ENCODE measurements at regions not wholly inside any gene's neighbourhood (a gene's known extent, or its start where the extent isn't known, plus 50 kb on each side); places are given as distances from the start of the nearest gene placed in this dataset.

DNA sequence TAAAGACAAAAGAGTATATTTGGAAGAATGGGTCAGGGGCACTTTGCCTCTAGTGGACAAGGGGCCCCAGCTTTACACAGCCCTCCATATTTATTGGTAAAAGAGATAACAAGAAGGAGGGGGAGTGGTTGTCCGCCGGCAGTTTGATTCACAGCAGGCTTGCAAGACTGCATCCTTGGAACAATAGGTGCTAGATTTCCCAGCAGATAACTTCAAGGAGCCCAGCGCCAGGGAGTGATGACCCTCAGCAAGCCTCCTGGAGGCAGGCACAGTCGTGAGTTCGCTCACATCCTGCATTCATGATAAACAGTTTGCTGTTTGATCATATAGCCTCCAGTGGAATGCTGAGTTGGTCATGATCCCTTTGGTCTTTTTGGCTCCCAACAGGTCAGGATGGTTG is 67.8 kb upstream of the INCENP start:
- FAIRE-seq (no peak), DNase-seq (ENCODE audit: low read depth) (no peak)
- Histone ChIP-seq H3K36me3 (ENCODE audit: control insufficient read depth, insufficient read depth, low read length) (no peaks in the 10 kb centered on the region), H3K27me3 (ENCODE audit: control insufficient read depth, insufficient read depth, low read length) (no peaks in the 10 kb centered on the region), H3K4me3 (ENCODE audit: low read depth, low read length) (no peak overlapping the region)
- TF ChIP-seq, protein P1, sequence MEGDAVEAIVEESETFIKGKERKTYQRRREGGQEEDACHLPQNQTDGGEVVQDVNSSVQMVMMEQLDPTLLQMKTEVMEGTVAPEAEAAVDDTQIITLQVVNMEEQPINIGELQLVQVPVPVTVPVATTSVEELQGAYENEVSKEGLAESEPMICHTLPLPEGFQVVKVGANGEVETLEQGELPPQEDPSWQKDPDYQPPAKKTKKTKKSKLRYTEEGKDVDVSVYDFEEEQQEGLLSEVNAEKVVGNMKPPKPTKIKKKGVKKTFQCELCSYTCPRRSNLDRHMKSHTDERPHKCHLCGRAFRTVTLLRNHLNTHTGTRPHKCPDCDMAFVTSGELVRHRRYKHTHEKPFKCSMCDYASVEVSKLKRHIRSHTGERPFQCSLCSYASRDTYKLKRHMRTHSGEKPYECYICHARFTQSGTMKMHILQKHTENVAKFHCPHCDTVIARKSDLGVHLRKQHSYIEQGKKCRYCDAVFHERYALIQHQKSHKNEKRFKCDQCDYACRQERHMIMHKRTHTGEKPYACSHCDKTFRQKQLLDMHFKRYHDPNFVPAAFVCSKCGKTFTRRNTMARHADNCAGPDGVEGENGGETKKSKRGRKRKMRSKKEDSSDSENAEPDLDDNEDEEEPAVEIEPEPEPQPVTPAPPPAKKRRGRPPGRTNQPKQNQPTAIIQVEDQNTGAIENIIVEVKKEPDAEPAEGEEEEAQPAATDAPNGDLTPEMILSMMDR (IDR thresholded peaks at IDR 0.05; ENCODE audit: insufficient read depth, low read length, severe bottlenecking), result no peak

DNA sequence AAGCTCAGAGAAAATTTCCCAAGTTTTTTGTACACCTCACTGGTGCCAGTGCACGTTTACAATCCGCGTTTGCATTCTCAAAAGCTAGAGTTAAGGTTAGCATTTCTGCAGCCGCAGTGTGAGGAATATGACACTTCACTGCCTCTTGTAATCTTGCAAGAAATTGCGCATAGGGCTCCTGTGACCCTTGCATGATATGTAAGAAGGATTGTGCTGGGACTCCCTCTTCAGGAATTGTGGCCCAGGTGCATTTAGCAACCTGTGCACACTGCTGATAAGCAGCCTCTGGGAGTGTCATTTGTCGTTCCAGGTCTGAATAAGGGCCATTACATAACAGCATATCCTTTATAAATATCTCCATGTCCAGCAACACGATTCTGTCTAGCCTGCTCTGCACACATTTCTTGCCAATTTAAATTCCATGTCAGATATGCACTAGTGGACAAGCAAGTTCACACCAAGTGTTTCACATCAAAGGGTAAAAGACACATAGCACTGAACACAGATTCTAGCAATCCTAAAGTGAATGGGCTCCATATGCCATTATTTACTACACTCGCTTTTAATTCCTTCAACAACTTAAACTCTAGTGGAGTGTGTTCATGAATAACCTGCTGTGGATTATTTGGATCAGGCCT is 69.2 kb upstream of the INCENP start:
- Histone ChIP-seq H3K4me3 (ENCODE audit: low read depth, low read length) (no peak overlapping the region), H3K27me3 (ENCODE audit: control insufficient read depth, insufficient read depth, low read length) (no peaks in the 10 kb centered on the region), H3K36me3 (ENCODE audit: control insufficient read depth, insufficient read depth, low read length) (no peaks in the 10 kb centered on the region)
- DNase-seq (ENCODE audit: low read depth) (peak; percentile 78), FAIRE-seq (no peak)
- TF ChIP-seq, protein P1 (IDR thresholded peaks at IDR 0.05; ENCODE audit: insufficient read depth, low read length, severe bottlenecking), result peak; percentile 80

DNA sequence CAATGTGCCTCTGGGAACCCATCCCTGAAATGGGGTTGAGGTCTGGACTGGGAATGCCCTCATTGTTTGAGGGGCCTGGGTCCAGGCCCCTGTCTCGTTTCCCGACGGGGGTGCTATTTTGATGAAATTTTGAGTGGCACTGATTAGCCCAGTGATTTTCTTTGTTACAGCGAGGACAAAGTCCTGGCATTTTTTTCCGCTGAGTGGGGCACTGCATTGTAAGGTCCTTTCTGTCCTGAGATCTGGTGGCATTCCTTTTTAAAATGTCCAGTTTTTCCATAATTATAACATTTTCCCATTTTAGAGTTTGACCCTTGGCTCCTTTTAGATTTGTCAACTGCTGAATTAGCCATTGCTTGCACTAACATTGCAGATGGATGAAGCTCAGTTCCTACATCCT is 69.7 kb upstream of the INCENP start:
- Histone ChIP-seq H3K27me3 (ENCODE audit: control insufficient read depth, insufficient read depth, low read length) (no peaks in the 10 kb centered on the region), H3K36me3 (ENCODE audit: control insufficient read depth, insufficient read depth, low read length) (no peaks in the 10 kb centered on the region), H3K4me3 (ENCODE audit: low read depth, low read length) (no peak overlapping the region)
- FAIRE-seq (no peak), DNase-seq (ENCODE audit: low read depth) (no peak)
- TF ChIP-seq, protein P1 (IDR thresholded peaks at IDR 0.05; ENCODE audit: insufficient read depth, low read length, severe bottlenecking), result no peak

DNA sequence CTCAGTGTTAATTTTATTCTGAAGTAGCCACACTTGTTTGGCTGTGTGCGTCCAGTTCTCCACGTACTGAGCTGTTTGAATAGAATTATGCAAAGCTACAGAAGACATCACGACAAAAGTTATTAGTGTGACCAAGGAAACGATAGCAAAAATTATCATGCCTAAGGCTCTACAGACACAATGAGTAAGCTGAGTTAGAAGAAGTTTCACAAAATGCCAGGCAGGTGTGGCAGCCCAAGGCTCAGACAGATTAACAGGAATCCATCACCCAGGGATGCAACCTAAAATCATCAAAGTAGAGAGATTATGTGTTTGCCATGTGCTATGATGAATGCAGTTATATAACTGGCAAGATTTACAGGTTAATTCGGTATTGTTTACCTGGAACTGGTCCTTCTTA is 73.1 kb upstream of the INCENP start:
- Histone ChIP-seq H3K36me3 (ENCODE audit: control insufficient read depth, insufficient read depth, low read length) (no peaks in the 10 kb centered on the region), H3K4me3 (ENCODE audit: low read depth, low read length) (no peak overlapping the region), H3K27me3 (ENCODE audit: control insufficient read depth, insufficient read depth, low read length) (no peaks in the 10 kb centered on the region)
- TF ChIP-seq, protein P1 (IDR thresholded peaks at IDR 0.05; ENCODE audit: insufficient read depth, low read length, severe bottlenecking), result no peak
- FAIRE-seq (no peak), DNase-seq (ENCODE audit: low read depth) (no peak)

DNA sequence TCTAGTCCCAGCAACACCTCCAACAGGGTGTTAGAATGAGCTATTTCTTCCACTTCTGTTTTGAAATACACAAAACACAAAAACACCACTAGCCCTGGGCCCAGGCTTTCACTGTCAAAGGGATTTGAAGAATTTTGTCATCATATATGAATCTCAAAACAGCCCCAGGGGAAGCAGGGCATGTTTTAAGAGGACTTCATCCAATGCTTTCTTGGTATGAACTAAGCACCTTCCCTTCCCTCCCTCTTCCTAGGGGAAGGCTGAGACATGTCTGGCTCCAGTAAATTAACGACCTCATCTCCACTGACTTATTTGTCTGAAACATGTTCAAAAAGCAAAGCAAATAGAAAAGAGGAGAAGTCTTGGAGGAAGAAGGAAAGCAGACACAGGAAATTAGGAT is 75.7 kb upstream of the INCENP start:
- Histone ChIP-seq H3K4me3 (ENCODE audit: low read depth, low read length) (no peak overlapping the region), H3K36me3 (ENCODE audit: control insufficient read depth, insufficient read depth, low read length) (no peaks in the 10 kb centered on the region), H3K27me3 (ENCODE audit: control insufficient read depth, insufficient read depth, low read length) (no peaks in the 10 kb centered on the region)
- DNase-seq (ENCODE audit: low read depth), result peak; percentile 64
- TF ChIP-seq, protein P1 (IDR thresholded peaks at IDR 0.05; ENCODE audit: insufficient read depth, low read length, severe bottlenecking), result no peak
- FAIRE-seq, result no peak

DNA sequence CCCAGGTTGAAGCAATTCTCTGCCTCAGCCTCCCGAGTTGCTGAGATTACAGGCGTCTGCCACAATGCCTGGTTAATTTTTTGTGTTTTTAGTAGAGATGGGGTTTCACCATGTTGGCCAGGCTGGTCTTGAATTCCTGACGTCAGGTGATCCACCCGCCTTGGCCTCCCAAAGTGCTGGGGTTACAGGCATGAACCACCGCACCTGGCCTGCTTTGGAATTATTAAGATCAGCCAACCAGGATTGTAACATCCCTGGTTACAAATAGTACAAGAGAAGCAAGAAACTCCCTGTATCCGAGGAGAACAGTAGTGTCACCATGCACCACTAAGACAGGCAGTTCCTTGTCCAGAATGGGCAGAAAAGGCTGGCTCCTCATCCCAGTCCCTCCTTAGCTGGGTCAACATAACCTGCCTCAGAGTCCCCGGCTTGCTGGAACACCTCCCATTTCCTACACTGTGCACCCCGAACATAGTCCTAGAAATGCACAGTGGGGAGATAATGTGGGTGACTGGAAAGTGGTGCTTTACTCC is 77.2 kb upstream of the INCENP start:
- FAIRE-seq (no peak), DNase-seq (ENCODE audit: low read depth) (no peak)
- Histone ChIP-seq H3K4me3 (ENCODE audit: low read depth, low read length) (no peak overlapping the region), H3K27me3 (ENCODE audit: control insufficient read depth, insufficient read depth, low read length) (no peaks in the 10 kb centered on the region), H3K36me3 (ENCODE audit: control insufficient read depth, insufficient read depth, low read length) (no peaks in the 10 kb centered on the region)
- TF ChIP-seq, protein P1 (IDR thresholded peaks at IDR 0.05; ENCODE audit: insufficient read depth, low read length, severe bottlenecking), result no peak
